DMS53 treated with DMSO at 0.1 percent for 48 hours (cell line): ENCODE measurements at regions not wholly inside any gene's neighbourhood (a gene's known extent, or its start where the extent isn't known, plus 50 kb on each side); places are given as distances from the start of the nearest gene placed in this dataset.
"Not testable (repeated sequence)": the region's sequence is repeated elsewhere in the genome, so short reads cannot be mapped to it uniquely, and the experiment has no call there.

Source experiments
- DNase-seq: peaks from one replicate; lab custom pipeline; 2025; ENCODE audit not compliant: unreplicated experiment; lab: John Stamatoyannopoulos, UW

DNA sequence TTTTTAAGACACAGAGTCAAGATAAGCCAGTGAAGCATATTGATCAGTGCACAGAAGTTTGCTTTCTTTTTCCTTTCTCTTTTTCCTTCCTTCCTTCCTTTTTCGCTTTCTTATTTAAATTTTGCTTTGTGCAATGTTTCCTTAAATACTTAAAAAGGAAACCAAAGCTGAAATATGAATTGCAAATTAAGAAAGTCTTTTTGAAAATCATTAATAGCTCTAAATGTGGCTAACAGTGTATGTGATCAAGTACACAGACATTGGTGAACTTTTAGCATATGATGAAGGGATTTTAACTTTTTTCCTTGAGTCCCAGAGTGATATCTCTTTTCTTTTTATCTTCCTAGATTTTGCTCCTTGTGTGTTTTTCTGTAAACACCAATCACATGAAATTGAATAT lies 1356.9 kb upstream of the PRR20A start:
- DNase-seq: no peak

DNA sequence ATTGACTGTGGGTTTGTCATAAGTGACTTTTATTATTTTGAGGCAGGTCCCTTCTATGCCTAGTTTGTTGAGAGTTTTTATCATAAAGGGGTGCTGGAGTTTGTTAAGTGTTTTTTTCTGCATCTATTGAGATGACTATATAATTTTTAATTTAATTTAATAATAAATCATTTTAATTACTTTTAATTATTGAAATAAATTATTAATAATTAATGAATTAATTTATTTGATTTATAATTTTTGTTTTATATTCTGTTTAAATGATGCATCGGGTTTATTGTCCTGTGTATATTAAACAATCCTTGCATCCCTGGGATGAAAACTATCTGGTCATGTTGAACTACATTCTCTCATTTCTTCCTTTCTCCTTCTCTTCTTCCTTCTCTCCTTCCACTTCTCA lies 1352.2 kb upstream of the PRR20A start:
- DNase-seq: no peak

DNA sequence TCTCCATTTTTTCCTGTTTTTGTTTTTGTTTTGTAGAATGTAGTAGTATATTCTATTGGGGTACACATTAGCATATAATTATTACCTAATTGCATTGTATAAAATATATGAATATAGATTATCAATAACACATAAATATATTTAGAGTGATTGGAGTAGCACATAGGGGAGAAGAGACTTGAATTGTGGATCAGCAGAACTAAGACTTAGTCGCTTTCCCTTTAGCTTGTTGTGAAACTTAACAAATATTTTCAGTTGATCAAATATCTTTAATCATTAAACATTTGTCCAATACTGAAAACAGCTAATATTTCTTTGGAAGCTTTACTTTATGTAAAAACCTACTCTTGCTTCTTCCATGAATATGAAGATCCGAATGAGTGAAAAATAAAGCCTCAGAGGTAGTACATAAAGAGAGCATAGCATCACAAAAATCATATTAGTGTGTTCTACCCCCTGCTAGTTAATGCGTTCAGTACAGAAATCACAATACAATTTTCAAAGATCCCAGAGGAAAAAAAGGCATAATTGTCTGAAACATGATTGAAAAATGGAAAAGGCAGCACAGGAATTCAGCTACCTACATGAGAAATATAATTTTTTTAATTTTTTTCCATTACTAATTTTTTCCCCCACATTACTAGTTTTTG lies 1348.0 kb upstream of the PRR20A start:
- DNase-seq: no peak

DNA sequence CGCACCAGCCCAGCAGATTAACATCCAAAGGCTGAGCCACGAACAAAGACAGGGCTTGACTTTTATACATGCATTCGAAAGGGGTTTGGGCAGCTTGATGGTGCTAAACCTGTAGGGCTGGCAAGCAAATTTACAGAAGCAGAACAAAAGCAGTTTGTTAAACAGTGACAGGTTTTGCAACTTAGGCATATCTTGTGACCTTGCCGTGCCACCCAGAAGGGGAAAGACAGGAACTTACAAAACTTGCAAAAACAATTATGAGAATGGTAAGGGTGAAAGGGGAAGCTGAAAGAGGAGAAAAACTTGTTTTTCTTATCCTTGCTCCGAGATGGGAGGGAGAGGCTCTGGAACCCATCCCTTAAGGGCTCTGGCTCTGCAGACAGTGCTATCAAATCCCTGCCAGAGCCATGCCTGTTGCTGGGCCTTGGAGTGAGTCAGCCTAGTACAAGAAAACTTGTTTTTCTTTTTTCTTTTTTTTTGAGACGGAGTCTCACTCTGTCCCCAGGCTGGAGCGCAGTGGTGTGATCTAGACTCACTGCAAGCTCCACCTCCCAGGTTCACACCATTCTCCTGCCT lies 1325.2 kb upstream of the PRR20A start:
- no peak for DNase-seq

DNA sequence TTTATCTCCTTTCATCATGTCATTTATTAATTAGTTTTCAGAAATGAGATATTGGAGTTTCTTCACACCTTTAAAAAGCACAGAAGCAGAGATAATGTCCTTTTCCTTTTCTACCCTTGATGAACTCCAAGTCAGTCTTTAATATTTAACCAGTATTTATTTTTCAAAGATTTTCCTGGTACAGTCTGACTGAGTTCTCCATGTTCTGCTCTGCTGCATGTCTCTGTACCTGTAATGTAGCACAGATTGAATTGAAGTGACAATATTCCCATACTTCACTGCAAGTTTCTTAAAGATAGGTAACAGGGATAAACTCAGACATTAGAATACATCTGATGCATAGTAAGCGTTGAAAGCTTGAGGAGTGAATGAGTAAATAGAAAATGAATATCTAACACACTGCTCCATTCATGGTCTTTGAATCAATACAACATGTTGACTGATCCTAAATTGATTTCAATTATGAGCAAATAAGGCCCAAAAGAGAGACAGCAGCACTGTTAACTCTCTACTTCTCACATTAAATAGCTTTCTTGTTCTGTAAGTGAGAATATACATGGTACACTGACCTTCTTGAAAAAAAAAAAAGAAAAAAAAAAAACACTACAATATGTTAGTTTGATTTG lies 1323.6 kb upstream of the PRR20A start:
- peak; percentile 81 for DNase-seq

DNA sequence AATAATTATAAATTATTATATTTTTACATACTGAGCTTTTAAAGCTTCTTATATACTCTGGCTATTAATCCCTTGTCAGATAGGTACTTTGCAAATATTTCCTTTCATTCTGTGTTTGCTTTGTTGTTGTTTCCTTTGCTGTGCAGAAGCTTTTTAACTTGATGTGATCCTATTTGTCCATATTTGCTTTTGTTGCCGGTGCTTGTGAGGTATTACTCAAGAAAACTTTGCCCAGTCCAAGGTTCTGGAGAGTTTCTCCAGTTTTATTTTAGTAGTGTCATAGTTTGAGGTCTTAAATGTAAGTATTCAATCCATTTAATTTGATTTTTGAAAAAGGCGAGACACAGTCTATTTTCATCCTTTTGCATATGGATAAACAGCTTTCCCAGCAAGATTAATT lies 1319.9 kb upstream of the PRR20A start:
- no peak for DNase-seq

DNA sequence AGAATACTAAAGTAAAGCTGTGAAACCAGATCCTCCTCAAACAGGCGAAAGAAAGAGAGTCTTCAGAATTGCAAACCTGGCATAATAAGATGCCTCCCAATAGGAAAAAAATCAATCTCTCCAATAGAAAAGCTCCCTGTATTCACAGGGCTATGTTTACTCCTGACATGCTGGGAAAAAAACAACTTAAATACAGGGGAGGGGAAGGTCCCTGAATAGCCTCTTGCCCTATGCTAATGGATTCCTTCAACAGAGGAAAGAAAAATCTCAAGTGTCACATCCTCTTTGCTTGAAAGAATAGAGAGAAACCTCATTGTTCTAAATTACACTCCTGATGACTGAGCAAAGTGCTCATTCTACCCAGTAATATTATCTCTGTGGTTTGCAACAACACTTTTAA lies 1271.1 kb upstream of the PRR20A start:
- DNase-seq: no peak

DNA sequence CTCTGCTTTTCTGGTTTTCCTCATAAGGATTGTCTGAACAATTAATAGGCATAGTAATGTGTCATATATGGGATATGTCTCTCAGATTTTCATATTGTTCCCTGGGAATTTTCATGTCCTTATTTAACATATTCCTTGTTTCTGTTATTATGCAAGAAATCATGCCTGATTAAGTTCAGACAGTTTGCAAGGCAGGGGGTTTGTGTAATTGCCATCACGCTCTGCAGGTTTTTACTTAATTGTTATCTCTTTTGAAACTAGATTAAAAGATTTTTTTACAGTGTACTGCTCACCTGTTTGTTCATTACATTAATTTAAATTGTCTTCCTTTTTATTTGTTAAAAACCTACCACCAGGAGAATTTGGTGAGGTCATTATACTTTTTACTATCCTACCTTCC lies 1253.2 kb upstream of the PRR20A start:
- no peak for DNase-seq

DNA sequence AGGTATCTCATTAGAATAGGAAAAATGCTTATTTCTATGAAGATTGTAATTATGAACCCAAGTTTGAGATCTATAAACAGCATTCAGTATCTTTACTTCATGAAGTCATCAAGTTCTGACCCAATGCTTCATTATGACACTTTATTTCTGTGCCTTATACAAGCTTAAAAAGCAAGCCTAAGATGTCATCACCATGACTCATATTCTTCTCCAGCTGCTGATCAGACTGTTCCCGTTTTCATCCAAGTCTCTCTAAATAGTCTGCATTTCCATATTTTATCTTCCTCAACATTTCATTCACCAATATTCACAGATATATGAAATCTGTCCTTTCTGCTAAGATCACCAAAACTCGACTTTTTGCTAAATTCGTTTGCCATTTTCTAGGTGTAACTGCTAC lies 1247.2 kb upstream of the PRR20A start:
- DNase-seq: no peak

DNA sequence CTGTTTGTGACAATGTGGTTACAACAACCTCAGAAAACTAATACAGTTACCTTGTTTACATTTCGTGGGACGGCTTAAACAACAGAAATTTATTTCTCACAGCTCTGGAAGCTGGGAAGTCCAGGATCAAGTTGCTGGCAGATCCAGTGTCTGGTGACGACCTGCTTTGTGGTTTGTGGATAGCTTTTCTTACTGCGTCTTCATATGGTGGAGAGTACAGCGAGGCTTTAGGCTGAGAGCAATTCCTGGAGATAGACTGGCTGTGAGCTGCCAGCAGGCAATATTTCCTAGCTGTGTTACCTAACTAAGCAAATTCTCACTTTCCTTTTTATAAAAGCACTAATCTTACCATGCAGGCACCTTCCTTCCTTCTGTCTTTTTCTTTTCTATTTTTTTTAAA lies 1203.5 kb upstream of the PRR20A start:
- no peak for DNase-seq

DNA sequence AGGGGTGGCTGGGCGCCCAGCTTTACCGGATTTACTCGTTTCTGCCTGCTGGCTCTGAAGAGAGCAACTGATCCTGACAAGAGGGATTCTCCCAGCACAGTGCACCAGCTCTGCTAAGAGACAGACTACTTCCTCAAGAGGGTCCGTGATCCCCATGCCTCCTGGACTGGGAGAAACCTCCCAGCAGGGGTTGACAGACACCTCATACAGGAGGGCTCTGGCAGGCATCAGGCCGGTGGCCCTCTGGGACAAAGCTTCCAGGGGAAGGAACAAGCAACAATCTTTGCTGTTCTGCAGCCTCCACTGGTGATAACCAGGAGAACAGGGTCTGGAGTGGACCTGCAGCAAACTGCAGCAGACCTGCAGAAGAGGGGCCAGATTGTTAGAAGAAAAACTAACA lies 1192.5 kb upstream of the PRR20A start:
- no peak for DNase-seq

DNA sequence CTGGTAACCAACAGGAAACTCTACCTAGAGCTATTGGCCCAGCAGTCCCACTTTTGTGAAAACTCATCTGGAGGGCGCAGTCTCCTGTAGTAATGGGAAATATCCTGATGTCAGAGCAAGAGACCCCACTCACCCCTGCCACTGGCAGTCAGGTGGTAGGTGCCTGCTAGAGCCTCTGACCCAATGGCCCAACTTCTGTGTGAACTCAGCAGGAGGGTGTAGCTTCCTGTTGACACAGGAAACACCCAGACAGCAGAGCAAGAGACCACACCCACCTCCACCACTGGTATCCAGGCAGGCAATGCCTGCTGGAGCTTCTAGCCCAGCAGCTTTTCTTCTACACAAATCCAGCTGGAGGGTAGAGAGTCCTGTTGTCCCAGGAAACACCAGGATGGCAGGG lies 1176.8 kb upstream of the PRR20A start:
- DNase-seq: no peak

DNA sequence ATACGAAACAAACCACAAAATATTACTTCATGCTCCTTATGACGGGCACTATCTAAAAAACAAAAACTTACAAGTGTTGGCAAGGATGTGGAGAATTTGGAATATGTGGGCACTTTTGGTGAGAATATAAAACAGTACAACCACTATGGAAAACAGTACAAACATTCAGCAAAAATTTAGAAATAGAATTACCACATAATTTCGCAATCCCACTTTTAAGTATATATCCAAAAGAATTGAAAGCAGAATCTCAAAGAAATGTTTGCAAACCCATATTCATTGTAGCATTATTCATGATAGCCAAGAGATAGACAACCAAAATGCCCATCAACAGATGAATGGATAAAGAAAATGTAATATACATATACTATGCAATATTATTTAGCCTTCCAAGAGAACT lies 1173.7 kb upstream of the PRR20A start:
- DNase-seq: no peak

DNA sequence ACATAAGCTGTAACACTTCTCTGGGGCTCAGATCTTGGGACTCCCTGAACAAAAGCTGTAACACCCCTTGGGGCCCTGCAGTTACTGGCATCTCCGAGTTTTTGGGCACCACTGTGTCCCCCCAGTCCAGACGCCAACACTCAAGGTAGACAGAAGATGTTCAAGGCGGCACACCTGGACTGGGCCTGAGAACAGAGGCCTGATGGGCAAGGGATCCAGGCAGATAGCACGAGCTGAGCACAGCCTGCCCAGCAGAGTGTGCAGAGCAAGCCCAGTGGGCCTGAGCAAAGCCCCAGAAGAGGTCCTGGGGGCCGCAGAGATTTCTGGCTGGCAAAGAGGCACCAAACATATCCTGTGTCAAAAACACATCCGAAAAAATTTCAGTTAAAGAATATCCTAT lies 1163.3 kb upstream of the PRR20A start:
- no peak for DNase-seq

DNA sequence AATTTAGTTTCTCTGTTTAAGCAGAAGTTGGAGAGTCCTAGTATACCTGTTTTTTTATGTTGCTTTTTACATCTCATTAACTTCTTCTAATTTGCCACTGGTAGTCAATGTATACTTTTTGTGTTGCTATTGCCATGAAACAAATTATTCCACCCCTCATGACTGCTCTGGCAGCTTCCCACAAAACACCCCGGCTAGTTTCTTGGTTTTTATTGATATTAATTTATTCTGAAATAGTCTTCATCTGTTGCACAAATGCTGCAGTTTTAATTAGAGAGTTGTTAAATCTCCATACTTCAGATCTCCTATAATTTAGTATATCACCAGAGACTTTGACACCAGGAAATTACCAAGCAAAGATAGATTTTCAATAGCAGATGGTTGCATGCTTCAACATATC lies 1159.3 kb upstream of the PRR20A start:
- DNase-seq: no peak

DNA sequence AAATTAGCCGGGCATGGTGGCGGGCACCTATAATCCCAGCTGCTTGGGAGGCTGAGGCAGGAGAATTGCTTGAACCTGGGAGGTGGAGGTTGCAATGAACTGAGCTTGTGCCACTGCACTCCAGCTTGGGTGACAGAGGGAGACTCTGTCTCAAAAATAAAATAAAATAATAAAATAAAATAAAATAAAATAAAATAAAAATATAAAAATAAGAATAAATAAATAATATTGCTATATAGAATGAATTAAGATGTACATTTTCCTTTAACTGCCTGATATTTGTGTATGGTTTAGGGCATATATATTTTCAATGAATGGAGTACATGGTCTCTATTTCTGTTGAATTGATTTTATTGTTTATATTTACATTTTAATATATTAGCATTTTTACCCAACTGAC lies 1156.7 kb upstream of the PRR20A start:
- DNase-seq: not testable (repeated sequence)

DNA sequence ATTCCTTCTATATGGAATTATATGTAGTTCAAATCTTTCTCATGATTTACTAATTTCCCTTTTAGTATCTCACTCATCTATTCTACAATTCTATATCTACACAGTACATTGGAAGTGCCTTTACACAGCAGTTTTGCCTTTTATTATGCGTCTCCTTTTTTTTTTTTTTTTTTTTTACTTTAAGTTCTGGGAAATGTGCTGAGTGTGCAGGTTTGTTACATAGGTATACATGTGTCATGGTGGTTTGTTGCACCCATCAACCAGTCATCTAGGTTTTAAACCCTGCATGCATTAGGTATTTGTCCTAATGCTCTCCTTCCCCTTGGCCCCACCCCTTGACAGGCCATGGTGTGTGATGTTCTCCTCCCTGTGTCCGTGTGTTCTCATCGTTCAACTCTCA lies 1150.1 kb upstream of the PRR20A start:
- no peak for DNase-seq

DNA sequence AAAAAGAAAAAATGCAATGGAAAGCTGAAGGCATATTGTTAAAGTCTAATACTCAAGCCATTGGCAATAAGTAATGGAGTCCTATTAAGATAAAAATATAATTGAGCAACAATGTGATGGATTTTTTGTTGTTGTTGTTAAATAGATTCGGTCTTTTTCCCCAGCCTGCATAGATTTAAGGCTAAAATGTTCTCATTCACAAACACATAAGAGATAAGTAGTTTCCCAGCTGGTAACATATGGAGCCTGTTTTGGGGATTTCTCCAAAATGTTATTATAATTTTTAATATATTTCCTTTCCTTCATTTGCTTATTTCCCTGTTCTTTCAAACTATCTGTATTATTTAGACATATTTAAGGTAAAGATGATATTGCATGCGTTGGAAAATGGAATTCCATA lies 1149.1 kb upstream of the PRR20A start:
- DNase-seq: no peak

DNA sequence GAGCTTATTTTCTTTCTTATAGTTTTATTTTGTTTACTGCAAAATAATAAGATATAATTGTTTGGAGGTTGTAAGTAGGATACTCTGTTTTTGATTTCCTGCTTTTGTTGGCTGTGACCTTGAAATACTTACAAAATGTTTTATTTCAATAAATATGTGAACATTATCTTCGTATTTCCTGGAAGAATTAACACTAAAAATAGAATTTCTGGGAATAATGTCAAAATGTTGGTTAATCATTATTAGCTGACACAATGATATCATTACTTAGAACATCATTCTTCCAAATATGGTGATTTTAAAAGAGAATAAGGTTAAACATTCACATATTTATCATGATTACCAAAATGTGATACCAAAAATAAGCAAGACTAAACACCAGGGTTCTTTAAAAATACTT lies 1148.6 kb upstream of the PRR20A start:
- no peak for DNase-seq

DNA sequence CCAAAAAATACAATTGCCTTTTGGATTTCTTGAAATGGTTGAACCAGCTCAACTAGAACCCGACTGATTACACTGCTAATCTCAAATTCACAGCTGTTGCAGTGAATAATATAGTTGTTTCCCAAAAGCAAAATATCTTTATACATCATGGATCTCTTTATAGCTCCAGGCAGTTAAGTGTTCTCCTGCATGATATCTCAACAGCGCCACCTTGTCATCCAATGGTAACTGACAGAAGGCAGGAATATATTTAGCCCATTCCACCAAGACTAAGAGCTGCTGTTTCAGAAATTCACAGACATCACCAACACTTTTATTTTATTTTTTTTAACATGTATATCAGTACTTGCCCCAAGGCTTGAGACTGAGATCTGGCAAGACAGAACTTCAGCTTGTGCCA lies 1141.0 kb upstream of the PRR20A start:
- peak; percentile 39 for DNase-seq

DNA sequence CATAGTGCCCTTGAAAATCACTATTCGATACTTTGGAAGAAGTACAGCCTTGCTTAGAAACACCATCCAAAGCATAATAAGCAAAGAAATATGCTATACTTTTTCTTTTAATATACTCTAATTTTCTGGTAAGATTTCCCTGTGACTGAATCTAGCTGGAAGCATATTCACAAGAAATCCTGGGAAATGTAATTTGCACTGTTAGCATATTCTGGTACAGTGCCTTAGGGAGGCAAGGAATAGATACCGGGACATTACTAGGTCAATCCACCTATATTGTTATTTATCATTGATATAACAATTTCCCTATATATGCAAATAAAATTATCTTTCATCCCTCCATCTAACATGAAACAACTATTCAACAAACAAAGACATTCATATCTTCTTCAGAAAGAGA lies 1131.3 kb upstream of the PRR20A start:
- no peak for DNase-seq

DNA sequence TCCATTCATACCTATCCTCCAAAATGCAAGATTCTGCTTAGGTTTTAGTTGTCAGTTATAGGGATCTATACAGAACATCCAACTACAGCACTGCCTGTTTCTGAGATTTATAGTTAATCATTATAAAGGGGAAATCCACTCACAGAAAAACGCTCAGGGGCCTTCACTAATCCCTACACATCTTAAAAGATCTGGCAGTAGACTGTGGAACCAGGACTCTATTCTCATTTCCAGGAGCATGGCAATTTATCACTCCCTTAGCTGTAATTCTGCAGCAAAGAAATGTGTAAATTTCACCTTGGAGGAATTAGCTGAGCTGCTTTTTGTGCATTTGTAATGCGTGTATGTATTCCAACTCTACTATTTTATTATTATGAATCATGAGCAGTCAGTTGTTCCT lies 1128.1 kb upstream of the PRR20A start:
- DNase-seq: no peak

DNA sequence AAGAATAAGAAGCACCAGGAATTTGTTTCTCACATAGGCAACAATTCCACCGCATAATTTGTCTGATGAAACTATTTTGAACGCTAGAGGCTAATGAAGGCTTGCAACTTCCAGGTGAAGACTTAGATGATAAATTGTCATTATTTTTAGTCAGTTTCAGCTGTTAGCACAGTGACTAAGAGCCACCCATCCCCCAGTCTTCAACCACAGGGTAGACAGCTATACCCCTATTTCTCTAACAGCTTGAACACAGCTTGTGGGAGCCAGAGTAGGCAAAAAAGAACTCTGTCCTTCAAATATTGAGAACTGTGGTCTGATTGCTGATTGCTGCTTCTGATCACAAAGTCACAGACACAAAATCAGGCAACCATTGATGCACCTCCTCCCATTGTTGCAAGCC lies 1124.8 kb upstream of the PRR20A start:
- DNase-seq: no peak
